Neural progenitor cell (in vitro differentiated cells): ENCODE measurements at regions not wholly inside any gene's neighbourhood (a gene's known extent, or its start where the extent isn't known, plus 50 kb on each side); places are given as distances from the start of the nearest gene placed in this dataset.

Experiments used
- DNase-seq: peaks from one replicate; pipeline ENCODE4 v3.0.0-alpha.2; 2016; ENCODE audit warnings: low spot score
- H2AFZ ChIP-seq: fragments of 200-600 bp; sonication (generic); replicated peaks from 2 replicates; pipeline ENCODE4 v1.6.1; 2016; ENCODE audit warnings: antibody characterized with exemption
- H3F3A ChIP-seq: fragments of 200-600 bp; sonication (generic); 2 replicates; pipeline ENCODE4 v1.6.1; 2016; ENCODE audit warnings: antibody characterized with exemption, low read depth
- H3K27ac ChIP-seq: fragments of 200-600 bp; sonication (generic); 2 replicates; pipeline ENCODE4 v1.5.1; 2016; ENCODE audit warnings: mild to moderate bottlenecking
- H3K27me3 ChIP-seq: fragments of 200-600 bp; sonication (generic); 2 replicates; pipeline ENCODE4 v1.6.1; 2016; ENCODE audit warnings: mild to moderate bottlenecking, moderate library complexity
- H3K36me3 ChIP-seq: fragments of 200-600 bp; sonication (generic); 2 replicates; pipeline ENCODE4 v1.5.1; 2016
- H3K4me1 ChIP-seq: fragments of 200-600 bp; sonication (generic); 2 replicates; pipeline ENCODE4 v1.6.1; 2016; ENCODE audit warnings: mixed run types
- H3K4me2 ChIP-seq: fragments of 200-600 bp; sonication (generic); 2 replicates; pipeline ENCODE4 v1.6.1; 2016
- H3K4me3 ChIP-seq: fragments of 200-600 bp; sonication (generic); 2 replicates; pipeline ENCODE4 v1.5.1; 2016
- H3K79me2 ChIP-seq: fragments of 200-600 bp; sonication (generic); 2 replicates; pipeline ENCODE4 v1.6.1; 2016; ENCODE audit warnings: low read depth
- H3K9ac ChIP-seq: fragments of 200-600 bp; sonication (generic); 2 replicates; pipeline ENCODE4 v1.6.1; 2016
- H3K9me3 ChIP-seq: fragments of 200-600 bp; sonication (generic); 2 replicates; pipeline ENCODE4 v1.5.1; 2016; ENCODE audit warnings: low read depth
- H4K20me1 ChIP-seq: fragments of 200-600 bp; sonication (generic); 2 replicates; pipeline ENCODE4 v1.6.1; 2016; ENCODE audit warnings: low read depth
- H3K27ac Mint-ChIP-seq: 3 replicates; pipeline ENCODE4 v1.8.0; 2021; ENCODE audit warnings: mixed read lengths
- H3K27me3 Mint-ChIP-seq: 2 replicates; pipeline ENCODE4 v1.8.0; 2022; ENCODE audit warnings: low read depth, mild to moderate bottlenecking, inconsistent platforms, moderate library complexity, mixed read lengths; ENCODE audit not compliant: insufficient read depth
- H3K36me3 Mint-ChIP-seq: 3 replicates; pipeline ENCODE4 v1.8.0; 2021; ENCODE audit warnings: mixed read lengths
- H3K4me1 Mint-ChIP-seq: 3 replicates; pipeline ENCODE4 v1.8.0; 2021; ENCODE audit warnings: mixed read lengths
- H3K4me3 Mint-ChIP-seq: 3 replicates; pipeline ENCODE4 v1.8.0; 2021; ENCODE audit warnings: mild to moderate bottlenecking, moderate library complexity, mixed read lengths
- H3K9me3 Mint-ChIP-seq: 3 replicates; pipeline ENCODE4 v1.8.0; 2020; ENCODE audit warnings: mixed read lengths
- CTCF ChIP-seq: fragments of 200-600 bp; sonication (generic); IDR thresholded peaks from 2 replicates; pipeline ENCODE4 v1.5.1; 2017; ENCODE audit warnings: antibody characterized with exemption, mild to moderate bottlenecking
- EZH2 ChIP-seq: fragments of 200-600 bp; sonication (generic); IDR thresholded peaks from 2 replicates; pipeline ENCODE4 v1.6.1; 2017; ENCODE audit warnings: antibody characterized with exemption, mild to moderate bottlenecking, moderate library complexity
- EZH2phosphoT487 ChIP-seq: fragments of 200-600 bp; sonication (generic); IDR thresholded peaks from 2 replicates; pipeline ENCODE4 v1.6.1; 2017; ENCODE audit warnings: antibody characterized with exemption

GRCh38 chr9:108323615-108324014 lies 532.2 kb downstream of the ACTL7B start:
- Histone ChIP-seq H3K36me3 (no peaks in the 10 kb centered on the region), H3K79me2 (no peaks in the 10 kb centered on the region), H3K9me3 (no peaks in the 10 kb centered on the region), H4K20me1 (no peaks in the 10 kb centered on the region), H3K27ac (no peak overlapping the region), H3F3A (no peaks in the 10 kb centered on the region), H3K4me2 (no peak overlapping the region), H3K9ac (no peak overlapping the region), H2AFZ (no peak overlapping the region), H3K4me3 (no peak overlapping the region), H3K27me3 (no peaks in the 10 kb centered on the region), H3K4me1 (no peaks in the 10 kb centered on the region)
- no peak overlapping the region for H3K4me3 Mint-ChIP-seq
- no peak for DNase-seq
- peaks cover 18% of the 10 kb centered on the region for H3K9me3 Mint-ChIP-seq
- H3K27ac Mint-ChIP-seq: no peak overlapping the region
- no peaks in the 10 kb centered on the region for H3K4me1 Mint-ChIP-seq
- no peaks in the 10 kb centered on the region for H3K27me3 Mint-ChIP-seq
- no peaks in the 10 kb centered on the region for H3K36me3 Mint-ChIP-seq
- no peak for TF ChIP-seq CTCF
- TF ChIP-seq EZH2: no peak
- TF ChIP-seq EZH2phosphoT487: no peak

GRCh38 chr9:108322326-108323098 lies 533.3 kb downstream of the ACTL7B start:
- no peak overlapping the region for H3K27ac ChIP-seq
- H3K4me1 ChIP-seq: no peaks in the 10 kb centered on the region
- no peak overlapping the region for H3K4me2 ChIP-seq
- no peaks in the 10 kb centered on the region for H3K36me3 ChIP-seq
- no peaks in the 10 kb centered on the region for H3K79me2 ChIP-seq
- peaks cover 12% of the 10 kb centered on the region for H3K9me3 Mint-ChIP-seq
- no peak overlapping the region for H2AFZ ChIP-seq
- no peak overlapping the region for H3K4me3 ChIP-seq
- H3K27me3 Mint-ChIP-seq: no peaks in the 10 kb centered on the region
- H3F3A ChIP-seq: no peaks in the 10 kb centered on the region
- TF ChIP-seq EZH2 (no peak), CTCF (no peak), EZH2phosphoT487 (no peak)
- no peak overlapping the region for H3K4me3 Mint-ChIP-seq
- H3K27ac Mint-ChIP-seq: no peak overlapping the region
- no peaks in the 10 kb centered on the region for H3K27me3 ChIP-seq
- no peaks in the 10 kb centered on the region for H3K36me3 Mint-ChIP-seq
- no peaks in the 10 kb centered on the region for H3K9me3 ChIP-seq
- no peaks in the 10 kb centered on the region for H4K20me1 ChIP-seq
- H3K9ac ChIP-seq: no peak overlapping the region
- DNase-seq: no peak
- no peaks in the 10 kb centered on the region for H3K4me1 Mint-ChIP-seq

GRCh38 chr9:108316630-108317029 lies 539.2 kb downstream of the ACTL7B start:
- Mint-ChIP-seq H3K9me3 (peaks cover 8% of the 10 kb centered on the region), H3K4me3 (no peak overlapping the region)
- no peak overlapping the region for H3K9ac ChIP-seq

More at GRCh38 chr9:108316630-108317029, 539.2 kb downstream of the ACTL7B start:
- no peaks in the 10 kb centered on the region for H3K36me3 Mint-ChIP-seq
- Histone ChIP-seq H3K36me3 (no peaks in the 10 kb centered on the region), H2AFZ (no peak overlapping the region), H3F3A (no peaks in the 10 kb centered on the region), H3K4me1 (no peaks in the 10 kb centered on the region), H3K27ac (no peak overlapping the region), H3K79me2 (no peaks in the 10 kb centered on the region), H3K4me3 (no peak overlapping the region), H4K20me1 (no peaks in the 10 kb centered on the region), H3K4me2 (no peak overlapping the region), H3K27me3 (no peaks in the 10 kb centered on the region), H3K9me3 (no peaks in the 10 kb centered on the region)
- TF ChIP-seq EZH2 (no peak), CTCF (no peak), EZH2phosphoT487 (no peak)
- no peak overlapping the region for H3K27ac Mint-ChIP-seq
- no peaks in the 10 kb centered on the region for H3K27me3 Mint-ChIP-seq
- no peak for DNase-seq
- no peaks in the 10 kb centered on the region for H3K4me1 Mint-ChIP-seq
